CD4-positive, CD25-positive, alpha-beta regulatory T cell (primary cell): ENCODE measurements at regions not wholly inside any gene's neighbourhood (a gene's known extent, or its start where the extent isn't known, plus 50 kb on each side); places are given as distances from the start of the nearest gene placed in this dataset.

Source experiments
- ATAC-seq, 2 donors: fragments of 150-1000 bp; cut with Tn5 transposase; one replicate each; pipeline ENCODE4 v1.10.0; 2021; ENCODE audit warnings: low read depth in 2 of 2, moderate number of reproducible peaks in 2 of 2, moderate library complexity in 1 of 2
- DNase-seq, 3 donors: peaks; one replicate each; pipeline versions ENCODE4 v3.0.0 to v3.0.0-alpha.2; 2012 to 2022; ENCODE audit warnings: mixed read lengths in 1 of 3
- H3K27ac ChIP-seq: one replicate; pipeline ENCODE4 v1.7.0; 2013; ENCODE audit warnings: mild to moderate bottlenecking, low read length; ENCODE audit not compliant: insufficient read depth, poor library complexity, severe bottlenecking
- H3K27me3 ChIP-seq: one replicate; pipeline ENCODE4 v1.7.0; 2013; ENCODE audit warnings: low read length; ENCODE audit not compliant: control insufficient read depth, insufficient read depth
- H3K36me3 ChIP-seq: one replicate; pipeline ENCODE4 v1.7.0; 2013; ENCODE audit warnings: mild to moderate bottlenecking, low read length, moderate library complexity; ENCODE audit not compliant: control insufficient read depth, insufficient read depth
- H3K4me1 ChIP-seq: 2 replicates; pipeline ENCODE4 v1.7.0; 2013; ENCODE audit warnings: mild to moderate bottlenecking, low read length; ENCODE audit not compliant: insufficient read depth, control insufficient read depth, poor library complexity, severe bottlenecking
- H3K4me3 ChIP-seq: one replicate; pipeline ENCODE4 v1.7.0; 2013; ENCODE audit warnings: low read depth, mild to moderate bottlenecking, low read length, moderate library complexity
- H3K9me3 ChIP-seq, 2 experiments: 1 replicate in 1 of 2; 2 replicates in 1 of 2; pipeline ENCODE4 v1.7.0; 2013; ENCODE audit warnings: low read length in 2 of 2, mild to moderate bottlenecking in 1 of 2, moderate library complexity in 1 of 2; ENCODE audit not compliant: control insufficient read depth in 2 of 2
- H3K27ac Mint-ChIP-seq, 3 donors: one replicate each; pipeline ENCODE4 v1.8.0; 2020 to 2022; ENCODE audit warnings: mild to moderate bottlenecking in 3 of 3, mixed read lengths in 3 of 3, moderate library complexity in 2 of 3
- H3K27me3 Mint-ChIP-seq: one replicate; pipeline ENCODE4 v1.8.0; 2022; ENCODE audit warnings: mild to moderate bottlenecking, mixed read lengths
- H3K36me3 Mint-ChIP-seq: one replicate; pipeline ENCODE4 v1.8.0; 2020; ENCODE audit warnings: mixed read lengths
- H3K4me1 Mint-ChIP-seq, 4 donors: one replicate each; pipeline ENCODE4 v1.8.0; 2020 to 2022; ENCODE audit warnings: mixed read lengths in 4 of 4, mild to moderate bottlenecking in 1 of 4
- H3K4me3 Mint-ChIP-seq, 4 donors: one replicate each; pipeline ENCODE4 v1.8.0; 2020 to 2022; ENCODE audit warnings: mild to moderate bottlenecking in 4 of 4, mixed read lengths in 4 of 4, moderate library complexity in 3 of 4
- H3K9me3 Mint-ChIP-seq, 7 donors: one replicate each; pipeline ENCODE4 v1.8.0; 2020 to 2022; ENCODE audit warnings: mixed read lengths in 7 of 7, mild to moderate bottlenecking in 3 of 7, moderate library complexity in 2 of 7

GRCh38 chr2:184357033-184357432 is 241.3 kb upstream of the ZNF804A start:
- no peaks in the 10 kb centered on the region for H3K27me3 Mint-ChIP-seq
- peaks cover 2 to 11% (median 7%) of the 10 kb centered on the region in 7 donors for H3K9me3 Mint-ChIP-seq
- Histone ChIP-seq H3K27ac (no peak overlapping the region), H3K4me3 (no peak overlapping the region), H3K27me3 (no peaks in the 10 kb centered on the region), H3K9me3 (no peaks in the 10 kb centered on the region), H3K4me1 (no peaks in the 10 kb centered on the region), H3K36me3 (no peaks in the 10 kb centered on the region)
- H3K27ac Mint-ChIP-seq, result no peak overlapping the region
- no peaks in the 10 kb centered on the region for H3K36me3 Mint-ChIP-seq
- ATAC-seq (no peak), DNase-seq (no peak)
- peak overlapping the region in 1 of 4 donors; percentile 55 for H3K4me3 Mint-ChIP-seq
- no peaks in the 10 kb centered on the region for H3K4me1 Mint-ChIP-seq

- Histone ChIP-seq H3K36me3 (no peaks in the 10 kb centered on the region), H3K9me3 (no peaks in the 10 kb centered on the region), H3K27me3 (no peaks in the 10 kb centered on the region), H3K4me1 (no peaks in the 10 kb centered on the region), H3K4me3 (no peak overlapping the region), H3K27ac (no peak overlapping the region)
- no peak for DNase-seq
- Mint-ChIP-seq H3K4me1 (no peaks in the 10 kb centered on the region), H3K36me3 (no peaks in the 10 kb centered on the region), H3K27ac (no peak overlapping the region), H3K9me3 (peaks cover 2 to 17% (median 8%) of the 10 kb centered on the region in 7 donors), H3K4me3 (no peak overlapping the region), H3K27me3 (no peaks in the 10 kb centered on the region)
- ATAC-seq, result no peak
These were observed 238.9 kb upstream of the ZNF804A start for GRCh38 chr2:184359379-184359778.

DNA sequence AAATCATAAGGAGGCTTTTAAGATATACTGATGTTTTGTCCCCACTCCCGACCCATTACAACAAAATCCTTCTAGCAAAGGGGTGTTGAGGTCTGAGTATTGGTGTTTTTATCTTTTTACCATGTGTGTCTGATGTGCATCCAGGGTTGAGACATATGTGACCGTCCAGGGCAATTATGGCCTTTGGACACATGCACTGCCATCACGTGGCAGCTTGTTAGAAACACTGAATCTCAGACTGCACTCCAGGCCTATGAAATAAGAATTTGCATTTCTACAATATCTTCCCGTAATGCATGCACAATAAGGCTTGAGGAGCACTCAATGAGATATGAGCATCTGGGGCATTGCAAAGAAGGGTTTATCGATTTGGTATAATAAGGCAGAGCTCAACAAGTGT is 235.1 kb upstream of the ZNF804A start:
- Histone ChIP-seq H3K4me1 (no peaks in the 10 kb centered on the region), H3K4me3 (no peak overlapping the region), H3K27ac (no peak overlapping the region), H3K27me3 (no peaks in the 10 kb centered on the region), H3K9me3 (no peaks in the 10 kb centered on the region), H3K36me3 (no peaks in the 10 kb centered on the region)
- DNase-seq (no peak), ATAC-seq (no peak)
- no peaks in the 10 kb centered on the region for H3K4me1 Mint-ChIP-seq
- H3K4me3 Mint-ChIP-seq, result no peak overlapping the region
- H3K36me3 Mint-ChIP-seq, result no peaks in the 10 kb centered on the region
- H3K9me3 Mint-ChIP-seq, result peaks cover 0 to 14% (median 4%) of the 10 kb centered on the region in 7 donors
- H3K27ac Mint-ChIP-seq, result no peak overlapping the region
- H3K27me3 Mint-ChIP-seq, result no peaks in the 10 kb centered on the region

DNA sequence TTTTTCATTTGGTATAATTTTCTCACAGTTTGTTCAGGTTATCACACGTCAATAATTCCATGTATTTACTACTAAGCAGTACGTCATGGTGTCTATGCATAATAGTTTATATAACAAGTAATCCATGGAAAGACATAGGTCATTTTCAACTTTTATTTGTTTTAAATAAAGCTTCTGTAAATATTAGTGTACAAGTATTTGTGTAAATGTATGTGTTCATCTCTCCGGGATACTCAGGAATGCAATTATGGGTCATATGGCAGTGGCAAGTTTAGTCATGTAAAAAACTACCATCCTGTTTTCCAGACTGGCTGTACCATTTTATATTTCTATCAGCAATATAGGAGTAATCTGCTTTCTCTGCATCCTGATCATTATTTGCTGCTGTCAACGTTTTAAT is 231.1 kb upstream of the ZNF804A start:
- Histone ChIP-seq H3K36me3 (no peaks in the 10 kb centered on the region), H3K4me1 (no peaks in the 10 kb centered on the region), H3K27ac (no peak overlapping the region), H3K9me3 (no peaks in the 10 kb centered on the region), H3K4me3 (no peak overlapping the region), H3K27me3 (no peaks in the 10 kb centered on the region)
- no peak overlapping the region for H3K27ac Mint-ChIP-seq
- H3K9me3 Mint-ChIP-seq, result peaks cover 0 to 12% (median 5%) of the 10 kb centered on the region in 7 donors
- ATAC-seq (no peak), DNase-seq (no peak)
- no peaks in the 10 kb centered on the region for H3K4me1 Mint-ChIP-seq
- H3K36me3 Mint-ChIP-seq, result no peaks in the 10 kb centered on the region
- no peaks in the 10 kb centered on the region for H3K27me3 Mint-ChIP-seq
- no peak overlapping the region for H3K4me3 Mint-ChIP-seq

DNA sequence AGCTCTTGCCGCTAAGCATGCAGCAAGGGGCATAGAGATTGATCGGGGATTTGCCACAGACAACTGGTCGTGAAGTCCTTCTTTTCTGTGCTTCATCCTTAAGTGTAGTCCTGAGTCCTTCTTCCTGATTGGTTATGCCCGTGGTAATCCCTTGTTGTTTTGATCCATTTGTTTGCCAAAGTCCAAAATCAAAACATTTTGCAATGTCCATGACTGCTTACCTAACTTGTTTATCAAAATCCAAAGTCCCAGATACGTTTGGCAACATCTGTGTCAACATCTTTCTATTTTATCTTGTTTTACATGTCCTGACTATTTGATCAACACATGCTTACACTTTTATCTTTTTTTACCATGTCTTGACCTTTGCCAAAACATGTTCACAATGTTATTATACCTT is 229.0 kb upstream of the ZNF804A start:
- H3K4me1 ChIP-seq, result no peaks in the 10 kb centered on the region
- H3K9me3 ChIP-seq, result no peaks in the 10 kb centered on the region
- Mint-ChIP-seq H3K27me3 (no peaks in the 10 kb centered on the region), H3K4me1 (no peaks in the 10 kb centered on the region), H3K4me3 (no peak overlapping the region), H3K9me3 (peaks cover 0 to 9% (median 1%) of the 10 kb centered on the region in 7 donors), H3K36me3 (no peaks in the 10 kb centered on the region), H3K27ac (no peak overlapping the region)
- ATAC-seq (no peak), DNase-seq (no peak)
- no peak overlapping the region for H3K4me3 ChIP-seq
- H3K27me3 ChIP-seq, result no peaks in the 10 kb centered on the region
- no peaks in the 10 kb centered on the region for H3K36me3 ChIP-seq
- no peak overlapping the region for H3K27ac ChIP-seq

DNA sequence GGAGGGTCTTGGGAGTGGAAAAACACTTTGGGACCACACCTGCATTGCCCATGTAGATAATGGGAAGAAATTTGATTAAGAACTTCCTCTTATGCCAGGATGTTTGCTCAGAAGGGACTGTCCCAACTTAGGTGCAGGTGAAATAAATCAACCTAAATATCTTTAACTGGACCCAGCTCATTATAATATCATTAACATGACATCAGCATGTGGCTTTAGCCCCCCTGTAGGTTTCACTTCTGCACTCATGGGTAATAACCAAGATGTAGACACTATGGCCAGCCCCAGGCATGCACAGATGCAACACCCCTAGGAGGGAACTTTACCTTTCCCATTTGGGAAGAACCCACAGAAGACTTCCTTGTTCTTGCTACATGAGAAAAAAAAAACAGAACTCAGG is 227.4 kb upstream of the ZNF804A start:
- DNase-seq, result no peak
- Mint-ChIP-seq H3K4me3 (no peak overlapping the region), H3K27me3 (no peaks in the 10 kb centered on the region), H3K9me3 (peaks cover 0 to 9% (median 3%) of the 10 kb centered on the region in 7 donors), H3K4me1 (no peaks in the 10 kb centered on the region), H3K27ac (no peak overlapping the region), H3K36me3 (no peaks in the 10 kb centered on the region)
- no peak overlapping the region for H3K27ac ChIP-seq
- H3K4me1 ChIP-seq, result no peaks in the 10 kb centered on the region
- H3K36me3 ChIP-seq, result no peaks in the 10 kb centered on the region
- H3K27me3 ChIP-seq, result no peaks in the 10 kb centered on the region
- H3K9me3 ChIP-seq, result no peaks in the 10 kb centered on the region
- H3K4me3 ChIP-seq, result no peak overlapping the region
- no peak for ATAC-seq

DNA sequence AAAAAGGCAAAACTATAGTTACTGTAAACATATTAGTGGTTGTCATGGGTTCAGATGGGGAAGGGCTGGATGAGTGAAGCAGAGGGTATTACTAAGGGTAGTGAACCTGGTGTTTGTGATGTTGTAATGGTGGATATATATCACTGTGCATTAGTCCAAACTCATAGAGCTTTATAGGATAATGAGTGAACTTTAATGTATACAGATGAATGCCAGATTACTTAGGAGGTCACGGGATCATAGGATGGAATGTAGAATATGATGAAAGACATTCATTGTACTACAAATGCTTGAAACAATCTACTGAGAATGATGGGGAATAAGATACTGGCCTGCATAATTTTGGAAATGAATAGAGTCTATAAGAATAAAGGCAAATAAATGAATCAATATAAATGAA is 226.7 kb upstream of the ZNF804A start:
- no peaks in the 10 kb centered on the region for H3K27me3 ChIP-seq
- no peak for ATAC-seq

GRCh38 chr2:184372484-184372883 is 225.8 kb upstream of the ZNF804A start:
- no peak overlapping the region for H3K27ac Mint-ChIP-seq
- H3K4me3 ChIP-seq, result no peak overlapping the region
- H3K27me3 Mint-ChIP-seq, result no peaks in the 10 kb centered on the region
- H3K27me3 ChIP-seq, result no peaks in the 10 kb centered on the region
- H3K36me3 ChIP-seq, result no peaks in the 10 kb centered on the region
- H3K4me3 Mint-ChIP-seq, result no peak overlapping the region
- no peaks in the 10 kb centered on the region for H3K9me3 ChIP-seq
- no peaks in the 10 kb centered on the region for H3K4me1 Mint-ChIP-seq
- ATAC-seq, result no peak
- peaks cover 0 to 15% (median 3%) of the 10 kb centered on the region in 7 donors for H3K9me3 Mint-ChIP-seq
- H3K27ac ChIP-seq, result no peak overlapping the region
- H3K4me1 ChIP-seq, result no peaks in the 10 kb centered on the region
- DNase-seq, result no peak
- no peaks in the 10 kb centered on the region for H3K36me3 Mint-ChIP-seq

More for the DNA sequence above, 226.7 kb upstream of the ZNF804A start:
- Mint-ChIP-seq H3K27ac (no peak overlapping the region), H3K27me3 (no peaks in the 10 kb centered on the region), H3K4me3 (no peak overlapping the region), H3K9me3 (peaks cover 0 to 12% (median 3%) of the 10 kb centered on the region in 7 donors), H3K4me1 (no peaks in the 10 kb centered on the region), H3K36me3 (no peaks in the 10 kb centered on the region)
- Histone ChIP-seq H3K27ac (no peak overlapping the region), H3K9me3 (no peaks in the 10 kb centered on the region), H3K4me1 (no peaks in the 10 kb centered on the region), H3K4me3 (no peak overlapping the region), H3K36me3 (no peaks in the 10 kb centered on the region)
- DNase-seq, result no peak
